A549 (cell line): ENCODE measurements at regions not wholly inside any gene's neighbourhood (a gene's known extent, or its start where the extent isn't known, plus 50 kb on each side); places are given as distances from the start of the nearest gene placed in this dataset.

ENCODE experiments used
- CHD4 ChIP-seq: fragments of 200-600 bp; sonication (generic); IDR thresholded peaks from 2 replicates; pipeline ENCODE4 v1.6.1; 2016; ENCODE audit warnings: antibody characterized with exemption, mild to moderate bottlenecking, borderline replicate concordance
- EP300 ChIP-seq, 2 experiments: fragments of >200 bp; sonication (Bioruptor Twin); formaldehyde crosslinking; IDR thresholded peaks; 2 replicates in 1 of 2; 3 replicates in 1 of 2; pipeline ENCODE4 v1.6.1; 2016 to 2017
- JUNB ChIP-seq: fragments of >200 bp; sonication (Bioruptor Twin); formaldehyde crosslinking; IDR thresholded peaks from 2 replicates; pipeline ENCODE4 v1.6.1; 2016
- NR3C1 ChIP-seq: fragments of >200 bp; sonication (Bioruptor Twin); formaldehyde crosslinking; IDR thresholded peaks from 3 replicates; pipeline ENCODE4 v1.6.1; 2017
- POLR2A ChIP-seq: IDR thresholded peaks from 2 replicates; pipeline ENCODE4 v1.6.1; 2012; ENCODE audit warnings: mild to moderate bottlenecking, low read length
- RFX5 ChIP-seq: fragments of 450-650 bp; IDR thresholded peaks from 2 replicates; pipeline ENCODE4 v1.7.1; 2014; ENCODE audit warnings: antibody characterized with exemption, mild to moderate bottlenecking, moderate library complexity
- TF ChIP-seq, protein P1 (sequence below): fragments of >200 bp; sonication (Bioruptor Twin); formaldehyde crosslinking; IDR thresholded peaks from 3 replicates; pipeline ENCODE4 v1.5.1; 2016
- TF ChIP-seq, protein P2 (sequence below): IDR thresholded peaks from 2 replicates; pipeline ENCODE4 v1.6.1; 2012
- TF ChIP-seq, protein P3 (sequence below): fragments of 450-650 bp; IDR thresholded peaks from 2 replicates; pipeline ENCODE4 v1.6.1; 2014; ENCODE audit warnings: antibody characterized with exemption

- TF ChIP-seq NR3C1 (no peak), EP300 (IDR thresholded peaks at IDR 0.05) (no peak), POLR2A (no peak), RFX5 (no peak), JUNB (no peak), CHD4 (no peak)
- TF ChIP-seq, protein P1, sequence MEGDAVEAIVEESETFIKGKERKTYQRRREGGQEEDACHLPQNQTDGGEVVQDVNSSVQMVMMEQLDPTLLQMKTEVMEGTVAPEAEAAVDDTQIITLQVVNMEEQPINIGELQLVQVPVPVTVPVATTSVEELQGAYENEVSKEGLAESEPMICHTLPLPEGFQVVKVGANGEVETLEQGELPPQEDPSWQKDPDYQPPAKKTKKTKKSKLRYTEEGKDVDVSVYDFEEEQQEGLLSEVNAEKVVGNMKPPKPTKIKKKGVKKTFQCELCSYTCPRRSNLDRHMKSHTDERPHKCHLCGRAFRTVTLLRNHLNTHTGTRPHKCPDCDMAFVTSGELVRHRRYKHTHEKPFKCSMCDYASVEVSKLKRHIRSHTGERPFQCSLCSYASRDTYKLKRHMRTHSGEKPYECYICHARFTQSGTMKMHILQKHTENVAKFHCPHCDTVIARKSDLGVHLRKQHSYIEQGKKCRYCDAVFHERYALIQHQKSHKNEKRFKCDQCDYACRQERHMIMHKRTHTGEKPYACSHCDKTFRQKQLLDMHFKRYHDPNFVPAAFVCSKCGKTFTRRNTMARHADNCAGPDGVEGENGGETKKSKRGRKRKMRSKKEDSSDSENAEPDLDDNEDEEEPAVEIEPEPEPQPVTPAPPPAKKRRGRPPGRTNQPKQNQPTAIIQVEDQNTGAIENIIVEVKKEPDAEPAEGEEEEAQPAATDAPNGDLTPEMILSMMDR = no peak
- TF ChIP-seq, protein P2, sequence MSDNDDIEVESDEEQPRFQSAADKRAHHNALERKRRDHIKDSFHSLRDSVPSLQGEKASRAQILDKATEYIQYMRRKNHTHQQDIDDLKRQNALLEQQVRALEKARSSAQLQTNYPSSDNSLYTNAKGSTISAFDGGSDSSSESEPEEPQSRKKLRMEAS = no peak
- TF ChIP-seq, protein P3, sequence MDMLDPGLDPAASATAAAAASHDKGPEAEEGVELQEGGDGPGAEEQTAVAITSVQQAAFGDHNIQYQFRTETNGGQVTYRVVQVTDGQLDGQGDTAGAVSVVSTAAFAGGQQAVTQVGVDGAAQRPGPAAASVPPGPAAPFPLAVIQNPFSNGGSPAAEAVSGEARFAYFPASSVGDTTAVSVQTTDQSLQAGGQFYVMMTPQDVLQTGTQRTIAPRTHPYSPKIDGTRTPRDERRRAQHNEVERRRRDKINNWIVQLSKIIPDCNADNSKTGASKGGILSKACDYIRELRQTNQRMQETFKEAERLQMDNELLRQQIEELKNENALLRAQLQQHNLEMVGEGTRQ = no peak
Measured at GRCh38 chr1:220982686-220983085, 103.4 kb downstream of the HLX start.
